ENCODE measurements at regions not wholly inside any gene's neighbourhood (a gene's known extent, or its start where the extent isn't known, plus 50 kb on each side); places are given as distances from the start of the nearest gene placed in this dataset.

DNA sequence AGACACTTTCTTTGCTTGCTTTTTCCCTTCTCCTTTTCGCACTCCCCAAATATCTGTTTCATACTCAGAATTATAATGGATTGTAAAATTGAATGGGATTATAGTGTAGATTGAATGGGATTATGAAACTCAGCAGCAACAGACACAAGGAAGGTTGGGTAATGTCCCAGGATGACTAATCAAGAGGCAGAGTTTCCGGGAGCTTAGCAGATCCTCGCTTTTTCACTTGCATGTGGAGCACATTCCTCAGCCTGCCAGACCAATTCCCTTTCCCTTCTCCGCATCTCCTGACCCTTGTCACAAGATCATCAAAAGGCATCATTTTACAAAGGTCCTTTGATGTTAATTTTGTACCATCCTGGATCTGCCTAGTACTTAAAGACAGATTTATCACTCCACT, 55.1 kb upstream of the SLC1A1 start:
- DNase-seq, result no peak

DNA sequence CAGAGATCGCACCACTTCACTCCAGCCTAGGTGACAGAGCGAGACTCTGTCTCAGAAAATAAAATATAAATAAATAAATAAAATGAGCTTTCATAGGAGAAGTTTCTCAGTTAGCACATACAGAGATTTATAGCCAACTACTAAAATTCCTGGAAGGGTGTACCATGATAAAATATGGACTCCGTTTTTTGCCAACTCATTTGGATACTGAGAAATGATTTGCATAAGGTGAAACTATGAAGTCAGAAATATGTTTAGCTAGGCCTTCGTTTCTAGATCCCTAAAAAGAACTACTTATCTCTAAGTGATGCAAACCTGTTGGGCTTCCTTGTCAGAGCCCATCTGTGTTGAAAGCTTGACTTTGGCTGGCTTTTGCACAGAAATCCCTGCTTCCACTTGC, 56.9 kb upstream of the SLC1A1 start:
- no peak for DNase-seq

DNA sequence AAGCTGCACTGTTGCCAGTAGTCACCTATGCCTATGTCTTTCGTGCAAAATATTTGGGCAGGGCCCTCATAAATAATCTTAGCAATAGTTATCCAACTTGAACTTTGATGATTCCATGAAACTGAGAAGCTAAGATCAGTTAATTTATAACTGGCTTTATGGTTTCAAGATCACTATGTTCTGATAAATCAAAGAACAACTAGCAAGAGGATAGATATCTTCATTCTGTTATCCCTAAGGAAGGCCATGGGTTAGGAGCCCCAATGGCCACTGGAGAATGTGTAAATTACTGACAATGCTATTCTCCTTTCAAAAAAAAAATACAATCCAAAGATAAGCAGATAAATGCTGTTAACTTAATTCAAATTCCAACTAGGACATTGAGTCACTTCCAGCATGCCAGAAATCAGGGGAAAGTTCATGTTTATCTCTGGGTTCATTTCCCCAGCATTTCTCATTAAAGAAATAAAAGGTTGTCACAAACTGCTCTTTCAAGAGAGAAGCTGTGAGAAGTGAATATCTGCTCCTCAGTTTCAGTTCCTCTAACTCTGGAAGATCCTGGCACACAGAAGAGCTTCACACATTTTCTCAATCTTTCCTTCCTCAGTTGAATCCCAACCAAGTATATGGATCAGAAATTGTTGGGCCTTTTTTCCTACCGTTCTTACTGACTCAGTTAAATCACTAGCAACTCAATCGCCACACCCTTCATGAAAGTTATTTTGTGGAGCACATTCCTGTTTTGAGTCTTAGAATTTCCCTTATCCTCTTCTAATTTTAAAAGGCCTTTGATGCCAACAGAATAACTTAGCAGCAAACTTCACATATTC, 59.6 kb upstream of the SLC1A1 start:
- no peak for DNase-seq

DNA sequence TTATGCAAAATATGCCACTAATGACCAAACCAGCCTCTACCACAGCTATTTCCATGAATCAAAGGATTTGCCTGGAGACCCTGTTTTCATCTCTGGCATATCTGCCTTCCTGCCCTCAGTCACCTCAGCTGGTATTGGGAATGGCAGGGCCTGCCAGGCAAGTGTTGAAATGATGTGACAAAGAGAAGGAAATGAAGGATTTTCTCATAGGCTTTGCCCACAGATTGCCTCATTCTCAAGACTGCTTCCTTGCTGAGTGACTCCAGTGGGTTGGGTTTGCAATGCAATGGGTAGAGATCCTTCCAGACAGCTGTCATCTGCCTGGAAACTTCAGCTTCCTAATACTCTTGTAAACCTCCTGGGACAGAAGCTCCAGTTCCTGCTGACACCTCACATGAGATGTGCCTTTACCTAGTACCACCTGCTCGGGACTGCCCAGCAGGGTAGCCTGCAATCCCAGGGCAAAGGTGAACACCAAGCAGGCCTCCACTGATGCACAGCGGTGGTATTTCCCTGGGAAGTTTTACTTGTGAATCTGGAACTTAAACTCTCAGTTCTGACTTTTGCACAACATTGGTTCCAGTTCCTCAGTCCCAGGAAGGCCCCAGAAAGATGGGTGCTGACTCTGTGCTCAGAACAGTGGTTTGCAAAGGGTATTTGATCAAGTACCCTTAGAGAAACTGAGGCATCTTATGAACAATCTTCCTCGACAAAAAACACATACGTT, 64.8 kb upstream of the SLC1A1 start:
- DNase-seq, result no peak

DNA sequence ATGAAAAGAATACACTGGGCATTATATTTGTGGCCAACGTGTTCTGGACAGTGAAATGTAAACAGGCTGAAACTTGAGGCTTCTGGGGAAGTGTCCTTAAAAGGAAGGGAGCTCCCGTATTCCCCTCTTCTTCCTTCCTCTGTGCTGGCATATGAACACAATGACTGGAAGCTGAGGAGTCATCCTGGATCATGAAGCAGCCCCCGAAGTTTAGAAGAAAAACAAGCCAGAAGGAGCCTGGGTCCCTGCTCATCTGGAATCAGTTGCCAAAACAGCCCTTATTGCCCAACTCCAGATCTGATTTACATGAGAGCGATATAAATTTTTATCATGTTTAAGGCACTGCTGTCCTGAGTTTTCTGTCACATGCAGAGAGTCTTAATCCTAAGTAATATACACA, 65.4 kb upstream of the SLC1A1 start:
- DNase-seq, result no peak

DNA sequence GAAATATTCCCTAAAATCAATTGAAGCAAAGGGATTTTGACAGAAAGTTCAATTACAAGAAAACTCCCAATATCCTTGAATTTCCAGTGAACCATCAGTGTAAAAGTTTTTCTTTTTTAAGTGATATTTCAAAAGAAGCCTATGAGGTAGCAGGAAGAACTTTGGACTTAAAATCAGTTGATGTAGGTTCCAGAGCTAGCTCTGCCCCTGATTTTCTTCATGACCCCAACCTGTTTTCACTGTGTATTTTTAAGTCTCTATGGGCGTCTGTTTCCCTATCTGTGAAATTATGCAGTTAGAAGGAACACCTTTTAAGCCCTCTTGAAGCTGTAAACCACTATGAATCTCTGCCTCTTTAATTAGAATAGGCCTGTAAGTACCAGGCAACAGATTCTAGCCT, 66.2 kb upstream of the SLC1A1 start:
- no peak for DNase-seq

DNA sequence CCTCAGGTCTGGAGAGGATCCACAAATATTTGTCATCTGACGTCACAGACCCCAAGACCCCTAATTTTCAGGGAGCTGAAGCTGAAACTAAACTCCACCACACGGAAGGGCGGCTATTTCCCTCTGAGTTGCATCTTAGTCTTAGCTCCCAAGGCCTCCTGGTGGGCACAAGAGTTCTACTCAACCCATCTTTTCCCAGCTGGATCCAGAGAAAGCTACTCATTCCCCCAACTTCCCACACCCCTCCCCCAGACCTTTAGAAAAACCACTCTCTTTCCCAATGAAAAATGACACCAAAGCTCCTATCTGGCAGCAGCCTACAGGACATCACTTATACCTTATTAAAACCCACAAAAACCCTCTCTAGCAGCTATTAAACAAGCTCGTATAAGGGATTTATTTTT, 67.1 kb upstream of the SLC1A1 start:
- no peak for DNase-seq

DNA sequence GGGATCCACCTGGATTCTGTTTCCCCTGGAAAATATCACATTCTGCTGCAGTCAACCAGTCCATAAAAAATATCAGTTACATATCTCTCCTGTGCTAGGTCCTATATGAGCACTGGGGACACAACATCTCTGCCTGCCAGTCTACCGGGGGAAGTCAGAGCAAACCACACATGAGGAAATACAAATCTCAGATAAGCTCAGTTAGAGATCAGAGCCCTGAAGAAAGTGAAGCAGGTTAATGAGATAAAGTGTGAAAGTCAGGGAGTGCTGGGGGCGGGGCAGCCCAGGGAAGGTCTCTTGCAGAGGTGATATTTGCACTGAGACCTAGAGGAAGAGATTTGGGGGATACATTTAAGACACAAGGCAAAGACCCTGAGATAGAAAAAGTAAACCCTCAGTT, 67.8 kb upstream of the SLC1A1 start:
- DNase-seq, result no peak

DNA sequence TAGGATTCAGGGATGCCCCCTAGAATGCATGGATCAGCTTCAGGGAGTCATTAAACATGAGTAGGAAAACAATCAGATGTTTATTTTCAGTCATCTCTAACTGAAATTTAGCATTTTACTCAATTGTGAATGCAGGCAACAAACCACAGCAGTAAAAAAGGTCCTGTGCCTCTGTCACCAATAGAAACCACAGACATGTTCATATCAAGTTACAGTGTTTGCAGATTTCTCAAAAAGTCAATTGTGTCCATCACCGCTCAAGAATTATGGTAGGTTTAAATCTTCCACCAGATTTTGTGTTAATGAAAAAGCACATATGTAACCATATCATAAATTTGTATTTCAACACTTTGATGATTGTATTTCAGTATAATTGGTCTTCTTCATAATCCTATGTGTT, 68.4 kb upstream of the SLC1A1 start:
- no peak for DNase-seq

DNA sequence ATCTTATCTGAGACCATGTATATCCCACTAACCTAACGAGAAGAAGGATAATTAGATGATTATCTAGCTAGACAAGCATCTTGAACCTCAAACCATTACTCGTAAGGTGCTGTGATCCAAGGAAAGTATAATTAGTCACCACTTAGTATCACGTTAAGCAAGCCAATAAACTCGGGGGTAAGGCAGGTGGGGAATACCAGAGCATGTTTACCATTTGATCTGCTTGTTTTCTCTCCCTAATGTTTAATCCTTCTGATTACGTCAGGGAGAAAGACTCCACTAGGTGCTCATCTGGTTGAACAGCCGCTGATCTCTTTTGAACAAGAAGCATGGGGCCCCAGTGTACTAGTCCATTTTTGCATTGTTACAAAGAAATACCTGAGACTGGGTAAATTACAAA, 69.9 kb upstream of the SLC1A1 start:
- no peak for DNase-seq

DNA sequence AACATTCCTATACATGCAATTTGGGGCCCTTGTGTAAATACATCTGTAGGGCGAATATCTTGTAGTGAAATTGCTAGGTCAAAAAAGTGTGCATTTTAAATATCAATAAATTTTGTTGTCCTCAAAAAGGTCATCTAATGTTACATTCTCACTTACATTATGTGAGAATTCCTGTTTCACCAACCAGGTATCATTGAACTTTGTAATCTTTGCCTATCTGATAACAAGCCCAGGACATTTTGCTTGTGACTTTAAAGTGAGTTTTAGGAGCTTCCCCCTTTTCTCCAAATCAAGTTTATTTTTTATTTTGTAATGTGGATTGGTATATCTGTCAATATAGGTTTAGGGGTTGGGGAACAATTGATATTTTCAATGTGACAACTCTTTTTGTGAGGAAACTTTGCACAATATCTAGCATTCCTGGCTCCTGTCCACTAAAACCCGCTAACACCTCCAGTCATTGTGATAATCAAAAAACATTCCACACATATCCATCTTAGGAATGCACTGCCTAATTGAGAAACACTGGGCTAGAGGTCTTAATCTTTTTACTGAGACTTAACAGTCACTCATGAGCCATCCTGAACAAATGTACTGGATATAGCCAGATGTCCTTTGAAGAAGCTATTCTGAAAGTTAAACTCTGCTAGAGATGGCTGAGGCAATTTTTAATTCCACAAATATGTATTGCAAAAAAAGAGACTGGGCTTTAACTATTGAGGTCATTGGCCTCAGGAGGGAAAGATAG, 72.5 kb upstream of the SLC1A1 start:
- no peak for DNase-seq

DNA sequence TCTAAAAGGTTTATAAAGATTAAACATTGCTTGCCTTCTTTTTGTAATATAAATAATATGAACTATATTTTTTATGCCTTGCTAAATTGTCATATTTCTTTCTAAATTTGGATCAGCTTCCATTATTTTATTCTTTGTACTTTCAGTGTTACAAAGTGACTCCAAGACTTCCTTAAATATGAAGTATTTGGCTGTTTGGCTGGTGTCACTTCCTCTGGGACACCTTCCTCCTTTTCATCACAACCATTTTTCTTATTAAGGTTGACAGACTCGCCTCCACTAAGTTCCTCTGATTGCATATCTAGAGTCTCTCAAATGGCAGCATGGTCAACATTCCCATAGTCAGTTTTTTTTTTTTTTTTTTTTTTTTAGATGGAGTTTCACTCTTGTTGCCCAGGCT, 73.8 kb upstream of the SLC1A1 start:
- DNase-seq, result no peak

DNA sequence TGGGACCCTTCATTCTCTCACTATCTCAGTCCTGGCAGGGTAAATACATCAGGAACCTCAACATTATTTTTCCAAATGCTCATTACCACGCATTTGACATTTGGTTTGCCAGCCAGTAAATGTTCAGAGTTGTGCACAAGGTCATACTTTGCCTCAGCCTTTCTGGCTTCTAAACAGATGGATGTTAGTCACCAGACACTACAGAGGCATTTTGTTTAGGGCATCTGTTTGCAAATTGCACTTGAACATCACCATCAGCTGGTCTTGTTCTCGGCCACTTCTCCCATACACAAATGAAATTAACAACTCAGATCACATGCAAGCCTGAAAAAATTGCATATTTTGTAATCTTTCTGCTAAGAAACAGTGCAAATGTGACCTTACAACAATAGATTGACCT, 75.0 kb upstream of the SLC1A1 start:
- no peak for DNase-seq

DNA sequence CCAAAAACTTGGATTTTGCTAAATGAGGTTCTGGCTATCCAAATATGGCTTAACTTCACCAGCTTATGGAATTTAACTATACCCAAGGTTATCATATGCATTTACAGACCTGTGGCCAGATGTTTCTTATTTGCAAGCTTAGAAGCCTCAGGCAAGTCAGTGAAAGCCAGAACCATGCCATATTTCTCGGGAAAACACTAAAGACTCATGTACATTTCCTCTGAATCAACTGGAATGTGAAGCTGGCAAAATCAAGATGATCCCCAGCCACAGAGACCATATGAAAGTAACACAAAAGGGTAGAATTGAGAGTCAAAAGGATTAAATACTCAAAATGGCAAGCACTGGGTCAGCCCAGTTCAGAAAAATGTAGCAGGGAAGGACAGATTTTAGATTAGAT, 76.4 kb upstream of the SLC1A1 start:
- no peak for DNase-seq

DNA sequence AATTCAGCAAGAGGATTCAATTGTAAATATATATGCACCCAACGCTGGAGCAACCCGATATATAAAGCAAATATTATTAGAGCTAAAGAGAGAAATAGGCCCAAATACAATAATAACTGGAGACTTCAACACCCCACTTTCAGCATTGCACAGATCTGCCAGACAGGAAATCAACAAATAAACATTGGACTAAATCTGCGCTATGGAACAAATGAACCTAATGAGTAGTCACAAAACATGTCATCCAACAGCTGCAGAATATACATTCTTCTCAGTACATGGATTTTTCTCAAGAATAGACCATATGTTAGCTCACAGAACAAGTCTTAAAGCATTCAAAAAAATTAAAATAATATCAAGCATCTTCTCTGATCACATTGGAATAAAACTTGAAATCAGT, 86.1 kb upstream of the SLC1A1 start:
- no peak for DNase-seq

DNA sequence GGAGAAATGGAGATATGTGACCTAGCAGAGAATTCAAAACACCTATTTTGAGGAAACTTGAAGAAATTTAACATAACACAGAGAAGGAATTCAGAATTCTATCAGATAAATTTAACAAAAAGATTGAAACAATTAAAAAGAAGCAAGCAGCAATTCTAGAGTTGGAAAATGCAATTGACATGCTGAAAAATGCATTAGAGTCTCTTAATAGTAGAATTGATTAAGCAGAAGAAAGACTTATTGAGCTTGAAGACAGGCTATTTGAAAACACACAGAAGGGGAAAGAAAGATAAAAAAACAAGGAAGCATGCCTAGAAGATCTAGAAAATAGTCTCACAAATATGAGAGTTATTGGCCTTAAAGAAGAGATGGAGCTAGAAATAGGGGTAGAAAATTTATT, 87.8 kb upstream of the SLC1A1 start:
- DNase-seq, result no peak

DNA sequence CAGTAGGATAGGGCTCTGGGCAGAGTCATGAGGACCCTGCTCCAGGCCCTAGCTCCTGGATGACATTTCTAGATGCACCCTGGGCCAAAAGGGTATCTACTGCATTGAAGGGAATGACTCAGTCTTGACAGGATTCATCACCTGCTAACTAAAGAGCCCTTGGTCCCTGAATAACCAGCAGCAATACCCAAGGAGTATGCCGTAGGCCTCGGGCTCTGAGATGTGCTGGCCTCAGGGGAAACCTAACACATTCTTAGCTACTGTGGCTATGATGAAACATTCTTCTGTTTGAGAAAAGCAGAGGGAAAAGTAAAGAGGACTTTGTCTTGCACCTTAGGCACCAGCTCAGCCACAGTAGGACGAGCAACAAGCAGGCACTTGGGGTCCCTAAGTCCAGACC, 89.5 kb upstream of the SLC1A1 start:
- DNase-seq, result no peak

DNA sequence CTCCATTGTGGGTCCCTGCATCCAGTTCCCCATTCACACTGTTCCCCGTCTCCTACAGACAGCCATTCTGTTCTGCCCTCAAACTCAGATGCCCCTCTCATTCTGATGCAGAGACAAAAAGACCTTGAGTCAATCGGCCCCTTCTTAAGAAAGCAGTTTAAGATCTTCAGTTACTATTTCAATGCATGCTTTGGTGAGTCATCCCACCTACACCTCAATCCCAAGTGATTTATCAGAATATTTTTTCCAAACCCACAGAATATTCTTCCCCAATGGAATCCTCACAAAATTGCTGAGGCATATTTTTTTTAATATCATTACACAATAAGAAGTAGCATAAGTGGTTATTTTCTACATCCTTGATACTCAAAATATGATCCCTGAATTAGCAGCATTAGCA, 92.4 kb upstream of the SLC1A1 start:
- DNase-seq, result no peak

DNA sequence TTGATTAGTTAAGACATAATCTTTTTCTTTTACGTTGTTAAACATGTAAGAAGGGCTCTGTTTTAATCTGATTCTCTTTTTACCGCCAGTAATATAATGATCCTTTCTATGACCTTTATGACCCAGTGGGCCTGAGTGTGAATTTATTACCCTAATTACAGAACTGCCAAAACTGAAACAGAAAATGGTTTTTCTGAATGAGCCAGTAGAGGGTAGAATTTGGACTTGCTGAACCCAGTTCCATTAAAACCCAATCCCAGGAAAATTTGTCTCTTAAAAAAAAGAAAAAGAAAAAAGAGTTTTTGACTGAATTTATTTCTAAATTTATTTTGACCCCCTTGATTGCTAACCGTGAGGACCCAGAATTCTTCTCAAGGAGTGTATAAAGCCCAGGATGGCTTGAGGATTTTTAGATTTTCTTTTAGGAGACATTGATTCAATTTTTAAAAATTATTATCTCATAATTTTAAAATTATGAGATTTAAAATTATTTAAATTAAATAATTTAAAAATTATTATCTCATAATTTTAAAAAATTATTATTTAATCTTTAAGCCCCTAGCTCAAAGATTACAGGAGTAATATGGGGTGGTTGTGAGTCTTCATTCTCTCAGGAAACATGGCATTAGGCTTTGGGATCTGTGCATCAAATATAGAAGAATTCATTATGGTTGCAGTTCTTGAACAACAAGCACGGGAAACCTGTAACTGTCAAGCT, 94.1 kb upstream of the GLIS3 start:
- DNase-seq, result no peak

DNA sequence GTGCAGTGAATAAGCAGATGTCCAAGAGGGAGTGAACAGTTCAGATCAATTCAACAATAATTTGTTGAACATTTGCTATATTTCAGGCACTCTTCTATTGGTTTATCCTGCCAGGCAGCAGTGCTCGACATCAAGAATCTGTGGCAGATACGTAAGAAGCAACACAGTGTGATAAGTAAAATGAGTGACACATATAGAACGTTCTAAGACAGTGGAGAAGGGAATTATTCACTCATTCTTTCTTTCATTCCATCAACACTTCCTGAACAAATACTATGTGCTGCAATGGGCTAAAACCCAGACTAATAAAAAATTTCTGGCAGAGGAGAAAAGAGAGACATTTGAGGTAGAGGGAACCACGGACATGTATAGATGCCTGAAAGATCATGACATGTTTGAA, 89.9 kb upstream of the GLIS3 start:
- DNase-seq, result no peak

DNA sequence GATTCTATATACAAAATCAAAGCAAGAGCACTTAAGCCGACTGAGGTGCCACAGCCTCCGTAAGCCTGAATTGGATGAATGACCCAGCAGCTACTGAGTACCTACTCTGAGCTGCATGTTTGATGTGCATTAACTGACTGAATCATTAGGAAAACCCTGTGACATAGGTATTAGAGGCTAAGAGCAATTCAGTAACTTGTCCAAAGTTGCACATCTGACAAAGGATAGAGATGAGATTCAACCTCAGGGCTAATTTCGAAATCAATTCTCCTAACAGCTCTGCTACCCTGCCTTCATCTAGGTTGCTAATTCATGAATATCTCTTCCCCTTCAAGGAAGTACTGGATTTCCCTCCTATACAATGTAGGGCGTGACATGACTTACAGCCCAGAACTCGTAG, 89.1 kb upstream of the GLIS3 start:
- no peak for DNase-seq

DNA sequence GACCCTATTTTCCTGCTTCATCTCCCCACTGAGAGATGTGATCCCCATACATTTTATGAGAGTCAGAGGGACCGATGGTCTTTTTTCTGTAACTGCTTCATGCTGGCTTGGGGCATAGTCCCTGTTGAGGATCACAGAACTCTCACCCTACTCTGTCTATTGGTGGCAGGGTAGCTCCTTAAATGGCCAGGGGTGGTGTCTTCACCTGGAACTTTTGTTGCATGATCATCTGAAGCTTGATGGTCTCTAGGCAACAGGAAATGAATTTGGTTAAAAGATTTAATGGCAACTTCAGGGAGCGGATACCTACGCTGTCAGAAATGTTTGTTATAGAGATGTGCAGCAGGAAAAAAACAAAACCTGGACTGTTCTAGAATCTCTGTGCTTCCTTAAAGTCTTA, 87.0 kb upstream of the GLIS3 start:
- DNase-seq, result no peak

DNA sequence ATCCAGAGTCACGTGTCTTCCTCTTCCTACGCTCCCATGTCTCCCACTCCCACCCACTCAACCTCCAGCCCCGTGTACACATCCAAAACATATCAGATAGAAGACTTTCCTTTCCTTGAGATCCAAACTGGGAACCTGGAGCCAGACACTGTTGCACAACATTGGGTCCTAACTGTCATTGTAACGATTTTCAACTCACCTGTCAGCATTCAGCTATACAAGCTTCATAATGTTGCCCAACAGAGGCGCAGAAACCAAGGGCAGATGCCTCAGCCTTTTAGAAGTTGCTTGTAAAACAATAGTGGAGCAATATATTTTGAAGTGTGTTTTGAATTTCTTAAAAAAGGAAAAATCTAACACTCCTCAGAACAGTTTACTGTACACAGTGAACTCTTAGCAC, 84.9 kb upstream of the GLIS3 start:
- no peak for DNase-seq

Data from NCI-H2081 treated with DMSO at 0.1 percent for 48 hours (cell line).